GM06990 (cell line): ENCODE measurements at regions not wholly inside any gene's neighbourhood (a gene's known extent, or its start where the extent isn't known, plus 50 kb on each side); places are given as distances from the start of the nearest gene placed in this dataset.

Source experiments
- DNase-seq: peaks from one replicate; pipeline ENCODE4 v3.0.0-alpha.2; 2011; ENCODE audit not compliant: insufficient read length; ENCODE audit errors: extremely low read depth
- H3K27me3 ChIP-seq: replicated peaks from 2 replicates; pipeline ENCODE4 v1.6.0; 2011; ENCODE audit warnings: low read length; ENCODE audit not compliant: control insufficient read depth, insufficient read depth
- H3K36me3 ChIP-seq: 2 replicates; pipeline ENCODE4 v1.5.1; 2011; ENCODE audit warnings: low read length; ENCODE audit not compliant: control insufficient read depth, insufficient read depth
- H3K4me3 ChIP-seq: replicated peaks from 2 replicates; pipeline ENCODE4 v1.5.1; 2011; ENCODE audit warnings: low read depth, mild to moderate bottlenecking, control low read depth, low read length
- TF ChIP-seq, protein P1 (sequence below): IDR thresholded peaks from 2 replicates; pipeline ENCODE4 v1.5.1; 2011; ENCODE audit warnings: low read length, control low read depth, mild to moderate bottlenecking, inconsistent platforms; ENCODE audit not compliant: insufficient read depth, poor library complexity, severe bottlenecking

DNA sequence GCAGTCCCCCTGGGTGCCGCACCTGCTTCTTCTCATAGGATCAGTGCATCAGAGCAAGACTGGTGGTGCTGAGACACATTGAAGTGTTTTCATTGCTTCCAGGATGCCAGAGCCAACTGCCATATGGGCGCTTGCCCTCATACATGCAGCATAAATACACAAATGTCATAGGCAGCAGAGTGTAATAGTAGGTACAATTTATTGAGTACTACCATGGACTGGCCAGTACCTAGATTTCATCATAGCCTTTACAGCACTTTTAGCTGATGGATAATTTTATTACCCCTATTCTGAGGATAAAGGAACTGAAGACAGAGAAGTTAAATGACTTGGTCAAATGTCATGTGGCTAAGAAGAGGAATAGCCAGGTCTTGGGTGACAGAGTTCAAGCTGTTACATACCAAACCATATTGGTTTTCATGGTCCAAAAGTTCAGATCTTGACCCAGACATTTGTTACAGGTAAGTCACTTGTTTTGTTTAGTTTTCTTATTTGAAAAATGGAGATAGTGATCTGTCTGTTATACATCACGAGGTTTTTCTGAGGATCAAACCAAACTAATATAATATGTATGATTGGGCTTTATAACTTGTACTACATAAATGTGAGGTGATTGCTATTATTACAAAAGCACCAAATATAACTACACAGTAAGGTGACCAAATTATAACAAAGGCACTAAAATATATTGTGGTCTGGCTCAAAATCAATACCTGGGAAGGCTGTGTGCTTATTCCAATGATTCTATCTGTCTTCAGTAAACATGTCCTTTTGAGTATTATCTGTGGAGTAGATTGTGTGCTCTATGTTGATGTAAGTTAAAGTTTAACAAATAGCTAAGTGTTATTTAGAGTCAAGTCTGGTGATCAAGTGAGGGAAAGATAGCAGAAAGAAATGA, 151.9 kb upstream of the CYRIA start:
- no peaks in the 10 kb centered on the region for H3K27me3 ChIP-seq

DNA sequence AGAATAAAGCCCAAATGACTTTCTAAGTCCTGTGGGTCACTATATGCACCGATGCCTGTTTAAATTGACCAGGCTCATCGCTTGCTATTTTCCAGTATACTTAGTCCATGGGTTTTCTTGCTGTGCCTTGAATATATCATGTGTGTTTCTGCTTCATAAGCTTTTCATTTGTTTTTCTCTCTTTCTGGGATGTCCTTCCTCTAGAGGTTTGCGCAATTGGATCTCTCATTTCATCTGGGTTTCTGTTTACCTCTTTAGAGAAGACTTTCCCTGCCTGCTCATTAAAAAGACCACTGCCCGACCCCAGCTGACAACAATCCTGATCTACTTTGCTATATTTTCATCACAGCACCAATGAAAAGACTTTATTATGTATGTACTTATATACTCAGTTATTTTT, 150.9 kb upstream of the CYRIA start:
- TF ChIP-seq, protein P1, sequence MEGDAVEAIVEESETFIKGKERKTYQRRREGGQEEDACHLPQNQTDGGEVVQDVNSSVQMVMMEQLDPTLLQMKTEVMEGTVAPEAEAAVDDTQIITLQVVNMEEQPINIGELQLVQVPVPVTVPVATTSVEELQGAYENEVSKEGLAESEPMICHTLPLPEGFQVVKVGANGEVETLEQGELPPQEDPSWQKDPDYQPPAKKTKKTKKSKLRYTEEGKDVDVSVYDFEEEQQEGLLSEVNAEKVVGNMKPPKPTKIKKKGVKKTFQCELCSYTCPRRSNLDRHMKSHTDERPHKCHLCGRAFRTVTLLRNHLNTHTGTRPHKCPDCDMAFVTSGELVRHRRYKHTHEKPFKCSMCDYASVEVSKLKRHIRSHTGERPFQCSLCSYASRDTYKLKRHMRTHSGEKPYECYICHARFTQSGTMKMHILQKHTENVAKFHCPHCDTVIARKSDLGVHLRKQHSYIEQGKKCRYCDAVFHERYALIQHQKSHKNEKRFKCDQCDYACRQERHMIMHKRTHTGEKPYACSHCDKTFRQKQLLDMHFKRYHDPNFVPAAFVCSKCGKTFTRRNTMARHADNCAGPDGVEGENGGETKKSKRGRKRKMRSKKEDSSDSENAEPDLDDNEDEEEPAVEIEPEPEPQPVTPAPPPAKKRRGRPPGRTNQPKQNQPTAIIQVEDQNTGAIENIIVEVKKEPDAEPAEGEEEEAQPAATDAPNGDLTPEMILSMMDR, result no peak
- Histone ChIP-seq H3K27me3 (no peaks in the 10 kb centered on the region), H3K4me3 (no peak overlapping the region), H3K36me3 (no peaks in the 10 kb centered on the region)
- DNase-seq, result no peak

More for the DNA sequence above, 151.9 kb upstream of the CYRIA start:
- TF ChIP-seq, protein P1, result no peak
- Histone ChIP-seq H3K4me3 (no peak overlapping the region), H3K36me3 (no peaks in the 10 kb centered on the region)
- DNase-seq, result no peak

DNA sequence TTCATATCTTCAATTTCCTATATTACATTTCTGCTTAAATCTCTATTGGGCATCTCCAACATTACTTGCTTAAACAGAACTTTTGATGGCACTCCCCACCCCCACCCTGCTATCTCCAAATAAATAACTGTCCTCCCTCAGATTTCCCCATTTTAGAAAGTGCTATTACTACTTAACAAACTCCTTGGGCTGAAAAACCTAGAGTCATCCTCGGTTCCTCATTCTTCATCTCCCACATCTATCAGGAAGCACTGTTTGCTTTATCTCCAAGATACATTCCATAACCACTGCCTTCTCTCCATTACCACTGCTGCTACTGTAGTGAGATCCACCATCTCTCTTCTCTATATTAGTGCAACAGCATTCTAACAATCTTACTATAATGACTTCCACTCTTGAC, 150.4 kb upstream of the CYRIA start:
- DNase-seq, result no peak
- Histone ChIP-seq H3K36me3 (no peaks in the 10 kb centered on the region), H3K27me3 (no peaks in the 10 kb centered on the region), H3K4me3 (no peak overlapping the region)
- TF ChIP-seq, protein P1, result no peak

DNA sequence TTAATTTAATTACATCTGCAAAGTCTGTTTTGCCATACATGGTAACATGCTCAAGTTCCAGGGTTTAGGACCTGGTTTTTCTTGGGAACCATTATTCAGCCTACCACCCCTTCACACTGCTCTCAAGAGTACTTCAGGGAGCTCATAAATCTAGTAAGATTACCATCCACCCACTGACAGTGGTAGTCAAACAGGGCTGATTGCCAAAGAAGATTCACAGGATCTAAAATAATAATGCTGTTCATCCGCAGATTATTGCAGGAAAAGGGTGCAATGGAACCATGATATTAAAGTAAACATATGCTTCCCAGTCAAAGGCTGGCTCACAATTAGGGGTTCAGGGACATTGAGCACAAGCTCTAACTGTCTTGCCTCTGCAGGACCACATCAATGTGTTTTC, 148.0 kb upstream of the CYRIA start:
- H3K4me3 ChIP-seq, result no peak overlapping the region
- H3K36me3 ChIP-seq, result no peaks in the 10 kb centered on the region
- TF ChIP-seq, protein P1, result no peak
- no peaks in the 10 kb centered on the region for H3K27me3 ChIP-seq
- DNase-seq, result no peak

DNA sequence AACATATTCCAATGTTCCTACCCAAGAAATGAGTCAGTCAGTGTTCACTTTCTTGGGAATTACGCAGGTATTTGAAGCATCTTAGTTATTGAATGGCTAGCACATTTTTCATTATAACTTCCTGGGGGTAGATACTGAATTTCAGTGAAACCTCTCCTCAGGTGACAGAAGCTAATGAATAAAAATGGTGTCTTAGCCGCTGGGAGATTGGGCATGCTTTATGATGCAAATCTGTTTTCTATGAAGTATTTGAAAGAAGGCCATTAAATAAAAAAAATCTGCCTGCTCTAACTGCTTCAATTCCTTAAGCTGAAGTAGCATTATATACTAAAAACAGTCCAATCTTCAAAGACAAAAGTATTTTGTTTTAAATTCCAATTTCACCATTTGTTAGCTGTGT, 132.8 kb upstream of the CYRIA start:
- no peaks in the 10 kb centered on the region for H3K36me3 ChIP-seq
- no peak for DNase-seq
- H3K27me3 ChIP-seq, result no peaks in the 10 kb centered on the region
- TF ChIP-seq, protein P1, result no peak
- no peak overlapping the region for H3K4me3 ChIP-seq

DNA sequence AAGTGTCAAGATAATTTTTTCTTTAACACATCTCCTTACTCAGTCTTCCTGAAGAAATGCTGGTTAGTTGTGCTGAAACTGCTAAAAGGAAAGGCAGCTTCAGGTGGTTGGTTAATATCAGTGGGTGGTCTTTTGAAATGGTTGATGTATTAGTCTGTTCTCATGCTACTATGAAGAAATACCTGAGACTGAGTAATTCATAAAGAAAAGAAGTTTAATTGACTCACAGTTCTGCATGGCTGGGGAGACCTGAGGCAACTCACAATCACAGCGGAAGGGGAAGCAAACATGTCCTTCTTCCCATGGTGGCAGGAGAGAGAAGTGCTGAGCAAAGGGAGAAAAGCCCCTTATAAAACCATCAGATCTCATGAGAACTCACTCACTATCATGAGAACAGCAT, 125.9 kb upstream of the CYRIA start:
- no peak for DNase-seq
- H3K36me3 ChIP-seq, result no peaks in the 10 kb centered on the region
- TF ChIP-seq, protein P1, result no peak
- H3K4me3 ChIP-seq, result no peak overlapping the region
- H3K27me3 ChIP-seq, result no peaks in the 10 kb centered on the region; the same call in 1 of the 2 replicates
